ENCODE measurements at regions not wholly inside any gene's neighbourhood (a gene's known extent, or its start where the extent isn't known, plus 50 kb on each side); places are given as distances from the start of the nearest gene placed in this dataset.

DNA sequence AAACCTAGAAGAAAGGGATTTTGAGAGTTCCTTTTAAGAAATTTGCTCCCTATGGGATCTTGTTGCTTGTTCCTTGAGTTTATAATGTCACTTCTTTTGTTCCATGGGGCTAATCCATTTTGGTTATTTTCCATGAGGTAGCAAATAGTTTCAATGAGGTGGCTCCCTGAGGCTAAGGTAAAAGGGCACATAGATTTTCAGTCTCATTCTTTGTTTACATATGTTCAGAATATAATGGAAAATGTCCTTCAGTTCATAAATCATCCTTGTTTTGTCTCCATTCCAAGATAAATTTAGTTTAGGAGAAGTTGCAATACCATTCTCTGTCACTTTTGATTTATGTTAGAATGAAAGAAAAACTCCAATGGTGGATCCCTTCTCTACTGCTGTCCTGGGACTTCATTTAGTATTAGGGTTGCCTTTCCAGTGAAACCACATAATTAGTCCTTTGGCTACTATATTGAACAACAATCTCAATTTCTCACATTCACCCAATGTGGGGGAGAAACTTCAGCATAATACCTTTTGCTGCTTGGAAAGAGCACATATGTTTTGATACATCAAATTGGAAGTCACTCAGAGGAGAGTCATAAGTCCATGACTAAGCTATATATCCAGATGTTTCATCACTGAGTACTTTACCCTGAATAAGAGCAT lies 80.9 kb upstream of the ADAMTS5 start:
- no peaks in the 10 kb centered on the region for H3K9me3 Mint-ChIP-seq
- no peak for DNase-seq
- peaks cover 10% of the 10 kb centered on the region for H3K4me1 Mint-ChIP-seq
- H3K4me3 Mint-ChIP-seq: no peak overlapping the region
- no peaks in the 10 kb centered on the region for H3K36me3 Mint-ChIP-seq (ENCODE audit: low read depth)
- no peak overlapping the region for H3K27ac Mint-ChIP-seq
- TF ChIP-seq CTCF (IDR thresholded peaks at IDR 0.05): no peak
- no peaks in the 10 kb centered on the region for H3K27me3 Mint-ChIP-seq (ENCODE audit: low read depth, poor library complexity)

DNA sequence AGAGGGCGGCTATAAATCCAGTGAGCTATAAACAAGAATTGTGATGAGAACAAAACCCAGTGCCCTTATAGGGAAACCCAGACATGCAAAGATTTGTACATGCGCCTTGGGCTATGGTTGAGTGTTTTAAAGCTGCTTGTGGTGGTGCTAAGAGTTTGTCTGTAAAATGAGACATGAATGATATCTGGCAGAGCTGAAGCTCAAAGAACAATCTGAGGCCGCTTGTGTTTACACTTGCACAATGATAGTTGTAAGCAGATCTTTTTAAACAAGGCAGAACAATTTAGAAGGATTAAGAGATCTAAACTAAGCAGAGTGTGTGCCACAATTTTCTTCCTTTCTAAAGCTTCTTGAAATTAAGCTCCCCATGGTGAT lies 80.4 kb upstream of the ADAMTS5 start:
- no peaks in the 10 kb centered on the region for H3K36me3 Mint-ChIP-seq (ENCODE audit: low read depth)
- H3K9me3 Mint-ChIP-seq: no peaks in the 10 kb centered on the region
- DNase-seq: no peak
- no peaks in the 10 kb centered on the region for H3K27me3 Mint-ChIP-seq (ENCODE audit: low read depth, poor library complexity)
- H3K4me3 Mint-ChIP-seq: no peak overlapping the region
- H3K27ac Mint-ChIP-seq: peak overlapping the region; percentile 55
- peaks cover 10% of the 10 kb centered on the region for H3K4me1 Mint-ChIP-seq
- TF ChIP-seq CTCF (IDR thresholded peaks at IDR 0.05): no peak

DNA sequence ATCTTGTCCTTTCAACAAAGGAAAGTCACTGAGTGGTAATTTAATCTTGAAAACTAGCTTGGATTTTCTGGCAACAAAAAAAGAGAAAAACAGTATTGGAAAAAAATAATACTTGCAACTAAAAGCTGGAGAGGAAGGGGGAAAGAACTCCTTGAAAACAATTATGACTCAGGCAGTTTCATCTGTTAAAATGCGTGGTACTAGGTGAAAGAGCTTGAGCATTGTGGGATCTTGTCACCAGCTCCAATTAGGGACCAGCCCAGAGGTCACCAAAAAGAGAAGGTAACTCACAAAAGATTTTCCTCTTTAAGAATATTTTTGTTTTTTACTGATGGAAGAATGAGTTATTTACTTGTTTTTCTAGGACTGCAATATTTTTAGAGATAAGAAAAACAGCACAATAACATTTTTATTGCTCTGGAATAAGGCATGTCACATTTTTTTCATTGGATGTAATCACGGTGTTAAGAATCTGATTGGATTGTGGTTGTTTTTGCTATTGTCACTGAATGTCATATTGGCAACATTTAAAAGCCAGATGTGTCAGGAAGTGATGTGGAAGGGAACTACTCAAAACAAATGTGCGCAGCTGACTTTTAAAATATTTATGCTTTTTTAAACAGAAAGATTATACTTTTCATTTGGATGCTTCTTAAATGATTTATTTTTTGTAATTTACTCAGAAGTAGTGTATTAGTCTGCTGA lies 78.5 kb upstream of the ADAMTS5 start:
- Mint-ChIP-seq H3K4me1 (peaks cover 10% of the 10 kb centered on the region), H3K9me3 (no peaks in the 10 kb centered on the region), H3K36me3 (ENCODE audit: low read depth) (no peaks in the 10 kb centered on the region), H3K4me3 (no peak overlapping the region), H3K27ac (no peak overlapping the region), H3K27me3 (ENCODE audit: low read depth, poor library complexity) (no peaks in the 10 kb centered on the region)
- no peak for DNase-seq
- no peak for TF ChIP-seq CTCF (IDR thresholded peaks at IDR 0.05)

- H3K4me3 Mint-ChIP-seq: no peak overlapping the region
- no peak for DNase-seq
- no peaks in the 10 kb centered on the region for H3K9me3 Mint-ChIP-seq
- no peaks in the 10 kb centered on the region for H3K36me3 Mint-ChIP-seq (ENCODE audit: low read depth)
- no peak for TF ChIP-seq CTCF (IDR thresholded peaks at IDR 0.05)
- no peaks in the 10 kb centered on the region for H3K27me3 Mint-ChIP-seq (ENCODE audit: low read depth, poor library complexity)
- H3K4me1 Mint-ChIP-seq: peaks cover 10% of the 10 kb centered on the region
- no peak overlapping the region for H3K27ac Mint-ChIP-seq
Measured at GRCh38 chr21:27043377-27043776, 76.5 kb upstream of the ADAMTS5 start.

- H3K4me3 Mint-ChIP-seq: no peak overlapping the region
- DNase-seq: no peak
- H3K4me1 Mint-ChIP-seq: no peaks in the 10 kb centered on the region
- H3K27me3 Mint-ChIP-seq (ENCODE audit: low read depth, poor library complexity): no peaks in the 10 kb centered on the region
- no peak for TF ChIP-seq CTCF (IDR thresholded peaks at IDR 0.05)
- H3K36me3 Mint-ChIP-seq (ENCODE audit: low read depth): no peaks in the 10 kb centered on the region
- no peaks in the 10 kb centered on the region for H3K9me3 Mint-ChIP-seq
- no peak overlapping the region for H3K27ac Mint-ChIP-seq
Measured at GRCh38 chr21:27040738-27041469, 74.0 kb upstream of the ADAMTS5 start.

Measured in nephron progenitor cell (in vitro differentiated cells).